HCT116 (cell line): ENCODE measurements at regions not wholly inside any gene's neighbourhood (a gene's known extent, or its start where the extent isn't known, plus 50 kb on each side); places are given as distances from the start of the nearest gene placed in this dataset.
A peak's percentile ranks its signal among the peaks of the same experiment; 100 is the strongest.

Experiments
- ATAC-seq: fragments of 200-7000 bp; cut with Tn5 transposase; 2 replicates; pipeline ENCODE4 v1.9.1; 2020; ENCODE audit warnings: mild to moderate bottlenecking, moderate library complexity
- BruUV-seq: library from RNA; stranded (reverse); fragments of 400-500 nt; replicated peaks from 2 replicates; lab custom pipeline; 2021; lab: Mats Ljungman, UMichigan
- CTCF ChIA-PET: fragments of 300-600 bp; sonication (Branson Sonifier 250); formaldehyde crosslinking; loops from one replicate; lab custom pipeline; 2021; ENCODE audit warnings: antibody characterized with exemption; lab: Charles Lee
- POLR2A ChIA-PET: fragments of 300-600, 350-600 bp; sonication (Branson Sonifier 250); formaldehyde crosslinking; loops from one replicate; lab custom pipeline; 2021; ENCODE audit warnings: antibody characterized with exemption; lab: Charles Lee
- RAD21 ChIA-PET, 2 experiments: fragments of 300-600 bp; sonication (Branson Sonifier 250); formaldehyde crosslinking; loops; one replicate each; lab custom pipeline; 2023; ENCODE audit warnings: low total read pairs in 2 of 2; ENCODE audit not compliant: uncharacterized antibody in 2 of 2, unreplicated experiment in 2 of 2, low non-redundant PET in 1 of 2; lab: Charles Lee
- DNase-seq: peaks from one replicate; pipeline ENCODE4 v3.0.0-alpha.2; 2010; ENCODE audit warnings: low read depth, low spot score
- H2AFZ ChIP-seq: fragments of 200-600 bp; shearing (Covaris generic), sonication (generic); 2 replicates; pipeline ENCODE4 v1.6.1; 2017; ENCODE audit warnings: low read depth, mixed run types, mixed read lengths, antibody characterized with exemption, low read length; ENCODE audit not compliant: poor library complexity, severe bottlenecking
- H3K27ac ChIP-seq: 2 replicates; pipeline ENCODE4 v1.5.1; 2012; ENCODE audit warnings: low read depth, low read length
- H3K27me3 ChIP-seq: fragments of 200-600 bp; sonication (generic); 2 replicates; pipeline ENCODE4 v1.6.1; 2016; ENCODE audit warnings: mixed run types, low read length, mixed read lengths; ENCODE audit not compliant: insufficient read depth
- H3K36me3 ChIP-seq, 2 experiments: fragments of 200-500 bp in 1 of 2; fragments of 200-600 bp in 1 of 2; sonication (Bioruptor generic) in 1 of 2; sonication (generic) in 1 of 2; 2 replicates each; pipeline versions ENCODE4 v1.5.1 to v1.6.1; 2014 to 2016; ENCODE audit warnings: low read length in 2 of 2, inconsistent platforms in 1 of 2, mixed read lengths in 1 of 2, mixed run types in 1 of 2; ENCODE audit not compliant: insufficient read depth in 2 of 2, control insufficient read depth in 1 of 2
- H3K4me1 ChIP-seq, 2 experiments: fragments of 200-600 bp in 1 of 2; sonication (generic) in 1 of 2; 2 replicates each; pipeline versions ENCODE4 v1.5.1 to v1.6.1; 2012 to 2017; ENCODE audit warnings: low read length in 2 of 2, inconsistent platforms in 1 of 2, mild to moderate bottlenecking in 1 of 2, mixed read lengths in 1 of 2, mixed run types in 1 of 2, moderate library complexity in 1 of 2; ENCODE audit not compliant: insufficient read depth in 2 of 2, control insufficient read depth in 1 of 2
- H3K4me2 ChIP-seq: fragments of 200-600 bp; sonication (generic); 2 replicates; pipeline ENCODE4 v1.6.1; 2017; ENCODE audit warnings: mixed run types, low read length, mixed read lengths
- H3K4me3 ChIP-seq, 2 experiments: fragments of 200-600 bp in 1 of 2; sonication (generic) in 1 of 2; replicated peaks in 1 of 2; 2 replicates each; pipeline ENCODE4 v1.5.1; 2011 to 2016; ENCODE audit warnings: low read length in 2 of 2, control low read depth in 1 of 2, low read depth in 1 of 2, mild to moderate bottlenecking in 1 of 2, mixed read lengths in 1 of 2, mixed run types in 1 of 2
- H3K79me2 ChIP-seq: fragments of 200-600 bp; sonication (generic); 2 replicates; pipeline ENCODE4 v1.6.1; 2017; ENCODE audit warnings: mild to moderate bottlenecking, mixed run types, low read length, moderate library complexity, mixed read lengths; ENCODE audit not compliant: insufficient read depth
- H3K9ac ChIP-seq: fragments of 200-600 bp; sonication (generic); 2 replicates; pipeline ENCODE4 v1.6.1; 2016; ENCODE audit warnings: low read length, mixed read lengths
- H3K9me2 ChIP-seq: fragments of 200-600 bp; sonication (generic), shearing (Covaris generic); 2 replicates; pipeline ENCODE4 v1.6.1; 2017; ENCODE audit warnings: mixed run types, mild to moderate bottlenecking, moderate library complexity; ENCODE audit not compliant: insufficient read depth
- H3K9me3 ChIP-seq, 2 experiments: fragments of 200-500 bp in 1 of 2; fragments of 200-600 bp in 1 of 2; sonication (Bioruptor generic) in 1 of 2; sonication (generic) in 1 of 2; 2 replicates each; pipeline ENCODE4 v1.6.1; 2014 to 2017; ENCODE audit warnings: low read length in 2 of 2, mixed read lengths in 2 of 2, inconsistent platforms in 1 of 2, low read depth in 1 of 2, mild to moderate bottlenecking in 1 of 2, mixed run types in 1 of 2, moderate library complexity in 1 of 2; ENCODE audit not compliant: control insufficient read depth in 1 of 2, insufficient read depth in 1 of 2
- H4K20me1 ChIP-seq: fragments of 200-600 bp; sonication (generic), shearing (Covaris generic); 2 replicates; pipeline ENCODE4 v1.6.1; 2017; ENCODE audit warnings: mixed run types, mild to moderate bottlenecking, moderate library complexity; ENCODE audit not compliant: insufficient read depth
- CBX3 ChIP-seq: IDR thresholded peaks from 2 replicates; pipeline ENCODE4 v1.6.1; 2012; ENCODE audit warnings: low read depth
- CEBPB ChIP-seq: IDR thresholded peaks from 2 replicates; pipeline ENCODE4 v1.6.1; 2012; ENCODE audit warnings: low read depth
- CTCF ChIP-seq, 3 experiments: fragments of 200-600 bp in 1 of 3; sonication (generic) in 1 of 3; IDR thresholded peaks in 2 of 3; conservative IDR thresholded peaks in 1 of 3; 2 replicates each; pipeline ENCODE4 v1.5.1; 2012 to 2017; ENCODE audit warnings: low read depth in 2 of 3, low read length in 2 of 3, antibody characterized with exemption in 1 of 3, borderline replicate concordance in 1 of 3, control low read depth in 1 of 3, mild to moderate bottlenecking in 1 of 3, mixed read lengths in 1 of 3, mixed run types in 1 of 3, moderate library complexity in 1 of 3; ENCODE audit not compliant: insufficient read depth in 1 of 3
- FOSL1 ChIP-seq: IDR thresholded peaks from 2 replicates; pipeline ENCODE4 v1.6.1; 2012; ENCODE audit warnings: low read depth
- JUND ChIP-seq: IDR thresholded peaks from 2 replicates; pipeline ENCODE4 v1.6.1; 2012
- RAD21 ChIP-seq: IDR thresholded peaks from 2 replicates; pipeline ENCODE4 v1.6.1; 2012; ENCODE audit warnings: low read depth, mild to moderate bottlenecking
- REST ChIP-seq: IDR thresholded peaks from 2 replicates; pipeline ENCODE4 v1.6.1; 2012; ENCODE audit warnings: low read depth
- intact Hi-C: fragments of 100-400 bp; cut with micrococcal nuclease; formaldehyde crosslinking; loops from 2 replicates; pipeline ENCODE4 v1.10.0; 2022

GRCh38 chr11:42524534-42525227, 787.1 kb upstream of the API5 start:
- no peak for DNase-seq
- Histone ChIP-seq H3K9me2 (no peaks in the 10 kb centered on the region), H3K27me3 (no peaks in the 10 kb centered on the region), H3K4me2 (no peak overlapping the region), H3K9me3 (peaks cover 6 to 15% of the 10 kb centered on the region in 2 experiments; a peak in 2 of 4 replicates), H3K9ac (no peak overlapping the region), H3K4me1 (no peaks in the 10 kb centered on the region), H3K36me3 (no peaks in the 10 kb centered on the region), H3K27ac (no peak overlapping the region), H3K4me3 (no peak overlapping the region), H4K20me1 (no peaks in the 10 kb centered on the region), H3K79me2 (no peaks in the 10 kb centered on the region), H2AFZ (no peak overlapping the region)
- intact Hi-C loops, result loop anchor here (2.0 kb wide), 1 partner anchor 1064 kb away; no protein-coding TSS in a partner anchor
- ATAC-seq, result no peak
- POLR2A ChIA-PET, result no interaction called here
- TF ChIP-seq RAD21 (peak; percentile 31), FOSL1 (no peak), CBX3 (no peak), CEBPB (no peak), REST (no peak), JUND (no peak), CTCF (IDR thresholded peaks at IDR 0.05 in 2 of 3, conservative IDR thresholded peaks at IDR 0.05 in 1 of 3; ENCODE audit: borderline replicate concordance in 1 of 3, insufficient read depth in 1 of 3, low read depth in 2 of 3, low read length in 2 of 3) (peak in 2 of 3 experiments; percentile 61 to 62; a peak in 4 of 6 replicates)
- RAD21 ChIA-PET, result no interaction called here
- CTCF ChIA-PET, result no interaction called here
- BruUV-seq, result no TSS peak
